NCI-H2227 (cell line): ENCODE measurements at regions not wholly inside any gene's neighbourhood (a gene's known extent, or its start where the extent isn't known, plus 50 kb on each side); places are given as distances from the start of the nearest gene placed in this dataset.

Experiments used
- DNase-seq: peaks from one replicate; lab custom pipeline; 2025; ENCODE audit not compliant: unreplicated experiment; lab: John Stamatoyannopoulos, UW

GRCh38 chr19:30757104-30757836, 385.1 kb downstream of the ZNF536 start:
- DNase-seq, result no peak

GRCh38 chr19:30755581-30755980, 383.4 kb downstream of the ZNF536 start:
- DNase-seq, result no peak

DNA sequence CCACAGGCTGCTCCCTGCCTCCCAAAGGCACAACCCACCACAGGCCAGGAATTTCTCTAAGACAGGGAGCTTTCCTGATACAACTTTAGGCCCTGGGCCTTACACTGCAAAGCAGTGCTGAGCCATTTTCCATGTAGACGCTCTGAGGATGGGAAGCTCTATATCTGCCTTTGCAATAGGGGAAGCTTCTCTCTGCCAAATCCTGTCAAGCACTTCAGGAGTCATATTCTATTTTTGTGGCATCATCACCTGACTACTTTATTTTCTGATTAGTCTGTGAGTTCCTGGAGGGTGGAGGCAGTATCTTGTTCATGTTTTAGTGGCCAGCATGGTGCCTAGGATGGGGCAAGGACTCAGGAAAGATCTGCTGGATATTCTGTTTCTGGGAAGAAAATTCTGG, 382.0 kb downstream of the ZNF536 start:
- no peak for DNase-seq

- no peak for DNase-seq
Measured at GRCh38 chr19:30752876-30753275, 380.7 kb downstream of the ZNF536 start.

- no peak for DNase-seq
Measured at GRCh38 chr19:30752201-30752600, 380.0 kb downstream of the ZNF536 start.

DNA sequence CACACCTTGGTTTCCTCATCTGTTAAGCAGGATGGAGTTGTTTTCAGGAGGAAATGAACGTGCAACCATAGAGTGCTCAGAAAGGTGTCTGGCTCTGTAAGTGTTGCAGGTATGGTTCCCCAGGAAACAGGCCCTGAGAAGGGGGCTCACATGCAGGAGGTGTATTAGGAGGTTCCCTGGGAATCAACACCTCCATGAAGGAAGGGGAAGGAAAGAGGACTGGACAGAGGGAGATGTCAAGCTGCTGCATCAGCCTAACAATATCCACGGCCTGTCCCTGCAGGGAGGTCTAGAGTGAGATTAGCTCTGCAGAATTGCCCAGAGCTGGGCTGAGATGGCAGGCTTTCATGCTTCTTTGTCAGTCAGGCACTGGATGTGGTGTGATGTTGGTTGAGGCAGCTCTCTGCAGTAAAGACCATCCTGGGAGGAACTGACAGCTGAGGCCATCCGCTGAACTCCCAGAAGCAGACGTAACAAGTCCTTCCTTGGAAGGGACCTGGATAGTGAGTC, 373.3 kb downstream of the ZNF536 start:
- no peak for DNase-seq

- no peak for DNase-seq
Measured at GRCh38 chr19:30744741-30745475, 372.7 kb downstream of the ZNF536 start.

DNA sequence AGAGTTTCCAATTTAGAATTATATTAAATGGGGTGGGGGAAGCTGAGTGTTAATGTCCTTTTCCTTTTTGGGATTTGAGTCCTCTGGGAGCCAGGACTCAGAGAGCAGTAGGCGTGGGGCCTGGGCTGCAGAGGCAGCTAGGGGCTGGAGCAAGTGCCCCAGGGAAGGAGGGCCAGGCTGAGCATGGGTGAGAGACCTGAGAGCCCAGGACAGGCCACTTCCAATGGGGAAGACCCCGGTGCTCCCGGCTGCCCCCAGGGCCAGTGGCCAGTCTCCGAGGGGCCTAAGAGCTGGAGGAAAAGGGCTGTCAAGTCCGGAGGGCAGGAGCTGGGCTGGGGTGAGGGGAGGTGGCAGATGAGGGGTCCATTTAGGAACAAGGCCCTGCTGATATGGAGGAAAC, 371.5 kb downstream of the ZNF536 start:
- DNase-seq, result no peak

DNA sequence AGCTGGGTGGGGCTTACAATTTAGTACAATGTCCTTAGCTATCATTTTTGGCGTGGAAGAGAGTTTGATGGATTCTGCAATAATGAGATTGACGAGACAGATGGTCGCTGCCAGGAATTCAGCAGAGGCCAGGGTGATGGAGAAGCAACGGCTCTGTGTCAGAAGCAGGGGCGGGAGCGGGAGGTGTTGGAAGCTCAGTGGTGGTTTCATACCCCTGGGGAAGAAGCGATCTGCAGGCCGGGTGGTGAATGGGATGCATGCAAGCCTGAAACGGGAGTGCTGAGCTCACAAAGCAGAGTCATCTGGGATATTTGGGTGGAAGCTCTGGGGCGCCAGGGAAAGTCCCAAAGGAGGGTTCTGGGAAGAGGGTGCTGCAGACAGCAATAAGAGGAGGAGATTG, 370.8 kb downstream of the ZNF536 start:
- DNase-seq, result no peak

GRCh38 chr19:30742406-30742938, 370.3 kb downstream of the ZNF536 start:
- no peak for DNase-seq

DNA sequence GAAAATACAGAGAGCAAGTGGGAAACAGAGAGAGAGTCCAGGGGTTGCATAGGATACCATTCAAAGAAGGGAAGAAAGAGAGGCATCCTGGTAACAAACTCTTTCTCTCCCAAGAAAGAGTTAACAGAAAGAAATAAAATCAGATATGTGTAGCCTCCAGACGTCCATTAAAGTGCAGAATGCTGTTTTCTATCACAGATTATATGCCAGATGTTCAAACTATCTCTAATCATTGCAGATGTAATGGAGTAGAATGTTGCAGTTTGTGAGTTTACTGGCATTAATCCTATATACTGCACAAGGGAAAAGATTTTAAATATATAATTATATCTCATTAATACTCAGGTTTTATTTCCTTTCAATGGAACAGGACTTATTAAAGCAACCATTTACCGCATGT, 369.4 kb downstream of the ZNF536 start:
- no peak for DNase-seq

- DNase-seq, result no peak
Measured at GRCh38 chr19:30739394-30739793, 367.2 kb downstream of the ZNF536 start.

- DNase-seq, result no peak
Measured at GRCh38 chr19:30738047-30738446, 365.9 kb downstream of the ZNF536 start.

GRCh38 chr19:30734669-30735068, 362.5 kb downstream of the ZNF536 start:
- no peak for DNase-seq

DNA sequence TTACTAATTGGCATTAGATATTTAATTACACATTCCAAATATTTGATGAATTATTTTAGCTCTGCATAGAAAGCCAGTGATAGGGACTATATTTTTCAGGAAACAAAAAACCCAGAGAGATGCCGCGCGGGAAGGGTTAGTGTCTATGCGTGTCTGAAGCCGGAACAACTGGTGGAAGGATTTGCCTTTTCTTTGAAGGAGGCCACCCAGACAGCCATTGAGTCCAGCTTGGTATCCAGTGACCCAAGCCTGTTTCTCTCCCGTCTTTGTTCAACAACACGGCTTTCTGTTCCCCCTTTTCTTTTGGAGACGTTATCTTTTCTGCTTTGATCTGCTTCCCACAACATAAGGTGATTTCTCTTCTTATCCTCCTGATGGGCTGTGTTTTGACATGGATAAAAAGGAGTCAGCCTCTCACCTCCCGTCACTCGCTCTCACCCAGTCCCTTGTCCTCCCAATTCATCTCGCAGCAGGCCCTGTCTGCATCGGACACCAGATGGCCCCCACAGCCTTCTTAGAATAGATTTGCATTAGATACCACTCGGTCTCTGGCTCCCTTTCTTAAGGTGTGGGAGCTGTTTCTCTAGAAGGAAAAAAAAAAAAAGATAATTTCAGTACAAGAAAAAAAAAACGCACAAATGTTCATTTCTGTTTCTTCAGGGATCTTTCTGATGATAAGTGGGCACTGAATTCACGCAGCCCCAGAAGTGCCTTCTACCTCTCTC, 361.8 kb downstream of the ZNF536 start:
- no peak for DNase-seq

GRCh38 chr19:30731591-30731990, 359.4 kb downstream of the ZNF536 start:
- DNase-seq, result no peak

GRCh38 chr19:30729451-30729850, 357.3 kb downstream of the ZNF536 start:
- no peak for DNase-seq

GRCh38 chr19:30722761-30723160, 350.6 kb downstream of the ZNF536 start:
- DNase-seq, result no peak

DNA sequence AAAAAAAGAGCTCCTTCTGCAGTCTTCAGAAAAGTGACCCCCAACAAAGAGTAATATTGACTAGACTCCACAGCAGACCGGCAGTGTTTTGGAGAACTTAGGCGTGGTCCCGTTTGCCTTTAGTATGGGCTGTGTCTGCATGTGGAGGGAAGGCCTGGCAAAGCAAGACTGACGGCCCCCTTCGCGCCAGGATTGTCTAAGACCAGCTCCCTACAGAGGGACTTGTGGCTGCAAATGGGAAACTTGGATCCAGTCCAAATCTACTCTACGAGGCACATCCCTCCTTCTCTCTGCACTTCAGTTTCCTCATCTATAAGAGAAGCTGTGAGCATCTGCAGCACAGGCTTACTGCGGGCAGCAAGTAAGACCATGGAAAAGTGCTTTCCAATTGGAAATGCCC, 350.0 kb downstream of the ZNF536 start:
- no peak for DNase-seq

- DNase-seq, result no peak
Measured at GRCh38 chr19:30719999-30720345, 347.8 kb downstream of the ZNF536 start.

DNA sequence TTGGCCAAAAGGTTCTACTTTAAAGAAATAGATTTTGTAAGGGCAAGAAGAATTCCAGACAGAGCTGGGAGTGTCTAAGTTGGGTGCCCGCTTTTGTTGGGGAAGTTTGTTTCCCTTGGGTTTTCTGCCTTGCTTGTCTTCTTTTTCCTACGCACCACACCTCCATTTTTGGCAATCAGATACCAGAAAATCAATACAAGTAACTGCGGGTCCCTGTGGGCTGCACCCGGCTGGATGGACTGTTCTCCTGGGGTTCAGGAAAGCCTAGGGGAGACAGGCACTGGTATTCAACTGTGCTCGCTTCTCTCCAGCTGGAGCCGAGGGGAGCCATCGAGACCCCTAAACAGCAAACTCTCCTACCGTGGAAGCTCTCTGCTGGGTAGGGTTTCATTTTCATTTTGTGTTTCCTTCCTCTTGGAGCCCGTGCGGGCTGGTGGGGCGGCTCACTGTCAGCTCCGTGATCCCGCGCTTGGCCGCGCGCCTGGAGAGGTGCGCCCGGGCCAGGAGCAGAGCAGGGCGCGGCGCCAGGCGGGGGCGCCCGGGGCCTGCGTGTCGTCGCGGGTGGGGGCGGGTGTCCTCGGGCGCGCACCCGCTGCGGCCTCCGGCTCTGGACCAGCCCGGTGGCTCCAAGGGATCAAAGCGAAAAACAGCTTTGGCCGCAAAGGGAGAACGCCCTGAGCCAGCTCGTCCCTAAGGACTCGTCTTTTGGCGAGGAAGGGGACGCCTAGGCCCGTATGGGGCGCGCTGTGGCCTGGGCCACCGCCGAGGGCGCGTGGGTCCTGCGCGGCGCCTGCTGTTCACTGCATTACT, 347.2 kb downstream of the ZNF536 start:
- DNase-seq, result no peak
